GM12892 (cell line): ENCODE measurements at regions not wholly inside any gene's neighbourhood (a gene's known extent, or its start where the extent isn't known, plus 50 kb on each side); places are given as distances from the start of the nearest gene placed in this dataset.

Source experiments
- POLR2A ChIP-seq: IDR thresholded peaks from 2 replicates; pipeline ENCODE4 v1.6.1; 2011; ENCODE audit warnings: low read depth, low read length, control low read depth
- POLR2AphosphoS5 ChIP-seq: IDR thresholded peaks from 2 replicates; pipeline ENCODE4 v1.6.1; 2011; ENCODE audit warnings: low read depth, low read length, control low read depth
- TAF1 ChIP-seq: IDR thresholded peaks from 2 replicates; pipeline ENCODE4 v1.6.1; 2011; ENCODE audit warnings: low read depth, mild to moderate bottlenecking, control low read depth, low read length, borderline replicate concordance

DNA sequence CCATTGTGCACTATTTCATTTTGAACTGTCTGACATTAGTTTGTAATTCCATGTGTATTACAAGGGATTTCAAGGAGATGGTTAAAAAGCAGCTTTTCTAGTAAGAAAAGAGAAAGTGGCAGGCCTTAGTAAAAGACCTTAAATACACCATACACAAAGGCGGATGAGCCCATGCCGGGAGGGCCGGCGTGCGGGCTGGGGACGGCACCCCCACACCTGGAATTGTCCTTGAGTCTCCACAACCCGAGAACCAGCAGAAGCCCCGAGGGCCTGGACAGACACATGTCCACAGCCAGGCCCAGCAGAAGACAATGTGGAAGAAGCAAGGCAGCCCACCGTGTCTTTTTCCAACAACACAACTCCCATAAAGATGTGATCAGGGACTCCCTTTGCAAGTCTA, 123.7 kb upstream of the TCERG1L start:
- TF ChIP-seq POLR2A (no peak), POLR2AphosphoS5 (no peak), TAF1 (no peak)
